WTC11 (cell line): ENCODE measurements at regions not wholly inside any gene's neighbourhood (a gene's known extent, or its start where the extent isn't known, plus 50 kb on each side); places are given as distances from the start of the nearest gene placed in this dataset.

Experiments used
- ATAC-seq: fragments of 200-7000 bp; cut with Tn5 transposase; 2 replicates; pipeline ENCODE4 v1.10.0; 2021; ENCODE audit warnings: mild to moderate bottlenecking, moderate library complexity
- CTCF ChIA-PET: fragments of 300-600 bp; sonication (Branson Sonifier 250); formaldehyde crosslinking; loops from one replicate; lab custom pipeline; 2021; ENCODE audit warnings: antibody characterized with exemption; lab: Charles Lee
- POLR2A ChIA-PET: fragments of 350-600 bp; sonication (Branson Sonifier 250); formaldehyde crosslinking; loops from one replicate; lab custom pipeline; 2021; ENCODE audit warnings: antibody characterized with exemption; lab: Charles Lee
- DNase-seq: peaks from one replicate; pipeline ENCODE4 v3.0.0; 2021; ENCODE audit warnings: low spot score
- H3K27ac Mint-ChIP-seq: 2 replicates; pipeline ENCODE4 v1.8.0; 2021; ENCODE audit warnings: mixed read lengths
- H3K27me3 Mint-ChIP-seq: 2 replicates; pipeline ENCODE4 v1.8.0; 2021; ENCODE audit warnings: low read depth, mild to moderate bottlenecking, moderate library complexity, mixed read lengths
- H3K36me3 Mint-ChIP-seq: 2 replicates; pipeline ENCODE4 v1.8.0; 2021; ENCODE audit warnings: mixed read lengths
- H3K4me1 Mint-ChIP-seq: 2 replicates; pipeline ENCODE4 v1.8.0; 2022; ENCODE audit warnings: mixed read lengths
- H3K4me3 Mint-ChIP-seq: 2 replicates; pipeline ENCODE4 v1.8.0; 2021; ENCODE audit warnings: mild to moderate bottlenecking, moderate library complexity, mixed read lengths
- H3K9me3 Mint-ChIP-seq: 2 replicates; pipeline ENCODE4 v1.8.0; 2021; ENCODE audit warnings: mixed read lengths
- ATF3 ChIP-seq: sonication (generic); formaldehyde crosslinking; conservative IDR thresholded peaks from 2 replicates; pipeline ENCODE4 v1.8.1; 2022; ENCODE audit warnings: mild to moderate bottlenecking, missing genetic modification reagents
- CDX4 ChIP-seq: fragments of 250-450 bp; sonication (Bioruptor Pico); IDR thresholded peaks from 2 replicates; pipeline ENCODE4 v1.9.0; 2021; ENCODE audit warnings: moderate library complexity, mild to moderate bottlenecking, inconsistent platforms, borderline replicate concordance
- CTCF ChIP-seq: fragments of 200-600 bp; IDR thresholded peaks from 2 replicates; pipeline ENCODE4 v1.8.0; 2022; ENCODE audit warnings: antibody characterized with exemption
- EMX1 ChIP-seq: fragments of 250-450 bp; sonication (Bioruptor Pico); IDR thresholded peaks from 2 replicates; pipeline ENCODE4 v1.8.0; 2021; ENCODE audit warnings: mild to moderate bottlenecking
- MYBL2 ChIP-seq: sonication (generic); formaldehyde crosslinking; IDR thresholded peaks from 2 replicates; pipeline ENCODE4 v1.8.1; 2023; ENCODE audit warnings: mild to moderate bottlenecking, moderate library complexity, missing genetic modification reagents
- NR3C1 ChIP-seq: sonication (generic); formaldehyde crosslinking; conservative IDR thresholded peaks from 2 replicates; pipeline ENCODE4 v1.8.1; 2023; ENCODE audit warnings: low read depth, mild to moderate bottlenecking, missing genetic modification reagents
- TP53 ChIP-seq: sonication (generic); formaldehyde crosslinking; IDR thresholded peaks from 2 replicates; pipeline ENCODE4 v1.8.1; 2023; ENCODE audit warnings: mild to moderate bottlenecking, missing genetic modification reagents
- USF1 ChIP-seq: sonication (generic); formaldehyde crosslinking; IDR thresholded peaks from 2 replicates; pipeline ENCODE4 v1.8.0; 2022; ENCODE audit warnings: mild to moderate bottlenecking, missing genetic modification reagents
- ZMAT4 ChIP-seq: fragments of 250-450 bp; sonication (Bioruptor Pico); IDR thresholded peaks from 2 replicates; pipeline ENCODE4 v1.9.0; 2021; ENCODE audit warnings: mild to moderate bottlenecking
- ZNF219 ChIP-seq: sonication (generic); formaldehyde crosslinking; IDR thresholded peaks from 2 replicates; pipeline ENCODE4 v1.8.0; 2023; ENCODE audit warnings: missing genetic modification reagents, mild to moderate bottlenecking, borderline replicate concordance
- ZNF232 ChIP-seq: sonication (generic); formaldehyde crosslinking; IDR thresholded peaks from 2 replicates; pipeline ENCODE4 v1.8.0; 2022; ENCODE audit warnings: mild to moderate bottlenecking, missing genetic modification reagents
- ZNF281 ChIP-seq: sonication (generic); formaldehyde crosslinking; IDR thresholded peaks from 2 replicates; pipeline ENCODE4 v1.8.0; 2023; ENCODE audit warnings: mild to moderate bottlenecking, missing genetic modification reagents
- ZNF425 ChIP-seq: fragments of 250-450 bp; sonication (Bioruptor Pico); conservative IDR thresholded peaks from 2 replicates; pipeline ENCODE4 v1.9.0; 2021; ENCODE audit warnings: mild to moderate bottlenecking

- CTCF ChIA-PET = no interaction called here
- POLR2A ChIA-PET = interaction anchor here (0.6 kb wide), 1 partner anchor 9 kb away, joined by 3 read pairs; no protein-coding TSS in a partner anchor
- ATAC-seq (no peak), DNase-seq (no peak)
- Mint-ChIP-seq H3K4me1 (no peaks in the 10 kb centered on the region), H3K9me3 (no peaks in the 10 kb centered on the region), H3K27ac (no peak overlapping the region), H3K4me3 (no peak overlapping the region), H3K27me3 (no peaks in the 10 kb centered on the region), H3K36me3 (no peaks in the 10 kb centered on the region)
- TF ChIP-seq NR3C1 (CRISPR knock-in tag) = no peak
- no peak for TF ChIP-seq MYBL2 (CRISPR knock-in tag)
- TF ChIP-seq ATF3 (CRISPR knock-in tag) = no peak
- no peak for TF ChIP-seq EMX1 (CRISPR knock-in tag)
- TF ChIP-seq ZNF232 (CRISPR knock-in tag) = no peak
- no peak for TF ChIP-seq ZNF219 (CRISPR knock-in tag)
- no peak for TF ChIP-seq ZNF281 (CRISPR knock-in tag)
- no peak for TF ChIP-seq CDX4 (CRISPR knock-in tag)
Measured at GRCh38 chr11:80350541-80350940, 909.7 kb upstream of the TENM4 start.

GRCh38 chr11:80349997-80350396 lies 909.2 kb upstream of the TENM4 start:
- CTCF ChIA-PET = no interaction called here

More at GRCh38 chr11:80349997-80350396, 909.2 kb upstream of the TENM4 start:
- Mint-ChIP-seq H3K27ac (no peak overlapping the region), H3K9me3 (no peaks in the 10 kb centered on the region), H3K27me3 (no peaks in the 10 kb centered on the region), H3K4me1 (no peaks in the 10 kb centered on the region), H3K36me3 (no peaks in the 10 kb centered on the region), H3K4me3 (no peak overlapping the region)
- TF ChIP-seq ZNF219 (CRISPR knock-in tag) = no peak
- TF ChIP-seq ZMAT4 (CRISPR knock-in tag) = no peak
- no peak for TF ChIP-seq USF1 (CRISPR knock-in tag)
- no peak for TF ChIP-seq ZNF425 (CRISPR knock-in tag)
- no peak for TF ChIP-seq TP53 (CRISPR knock-in tag)
- TF ChIP-seq CTCF = no peak
- DNase-seq (no peak), ATAC-seq (no peak)
- POLR2A ChIA-PET = no interaction called here
